KMS-11 (cell line): ENCODE measurements at regions not wholly inside any gene's neighbourhood (a gene's known extent, or its start where the extent isn't known, plus 50 kb on each side); places are given as distances from the start of the nearest gene placed in this dataset.
"Not testable (repeated sequence)": the region's sequence is repeated elsewhere in the genome, so short reads cannot be mapped to it uniquely, and the experiment has no call there.

Experiments
- H2AFZ ChIP-seq: fragments of 200-600 bp; sonication (generic); 2 replicates; pipeline ENCODE4 v1.6.1; 2016; ENCODE audit warnings: antibody characterized with exemption, mixed run types, low read depth
- H3K27ac ChIP-seq: fragments of 200-600 bp; sonication (generic); 2 replicates; pipeline ENCODE4 v1.6.1; 2016; ENCODE audit warnings: mild to moderate bottlenecking, mixed run types
- H3K27me3 ChIP-seq: fragments of 200-600 bp; sonication (generic); 2 replicates; pipeline ENCODE4 v1.6.1; 2017; ENCODE audit warnings: mild to moderate bottlenecking, low read depth, mixed run types, moderate library complexity; ENCODE audit not compliant: insufficient read depth
- H3K36me3 ChIP-seq: fragments of 200-600 bp; sonication (generic); 2 replicates; pipeline ENCODE4 v1.6.1; 2017; ENCODE audit warnings: mild to moderate bottlenecking, mixed run types; ENCODE audit not compliant: insufficient read depth
- H3K4me1 ChIP-seq: fragments of 200-600 bp; sonication (generic); 2 replicates; pipeline ENCODE4 v1.6.1; 2016; ENCODE audit warnings: mild to moderate bottlenecking, low read depth, mixed run types; ENCODE audit not compliant: poor library complexity, severe bottlenecking
- H3K4me2 ChIP-seq: fragments of 200-600 bp; sonication (generic); 2 replicates; pipeline ENCODE4 v1.7.0; 2016; ENCODE audit warnings: mild to moderate bottlenecking, mixed run types
- H3K4me3 ChIP-seq: fragments of 200-600 bp; sonication (generic); IDR thresholded peaks from 2 replicates; pipeline ENCODE4 v1.6.1; 2017; ENCODE audit warnings: low read depth, low read length, mixed read lengths; ENCODE audit not compliant: insufficient read depth
- H3K79me2 ChIP-seq: fragments of 200-600 bp; sonication (generic); 2 replicates; pipeline ENCODE4 v1.6.1; 2016; ENCODE audit warnings: low read depth, mixed run types; ENCODE audit not compliant: insufficient read depth
- H3K9ac ChIP-seq: fragments of 200-600 bp; sonication (generic); 2 replicates; pipeline ENCODE4 v1.6.1; 2016; ENCODE audit warnings: mild to moderate bottlenecking, mixed run types
- H4K20me1 ChIP-seq: fragments of 200-600 bp; sonication (generic); 2 replicates; pipeline ENCODE4 v1.6.1; 2016; ENCODE audit warnings: mild to moderate bottlenecking, mixed run types; ENCODE audit not compliant: insufficient read depth
- TF ChIP-seq, protein P1 (sequence below): fragments of 200-600 bp; sonication (generic); conservative IDR thresholded peaks from 2 replicates; pipeline ENCODE4 v1.6.1; 2017; ENCODE audit warnings: low read depth, mild to moderate bottlenecking, antibody characterized with exemption, low read length, moderate library complexity, mixed read lengths

DNA sequence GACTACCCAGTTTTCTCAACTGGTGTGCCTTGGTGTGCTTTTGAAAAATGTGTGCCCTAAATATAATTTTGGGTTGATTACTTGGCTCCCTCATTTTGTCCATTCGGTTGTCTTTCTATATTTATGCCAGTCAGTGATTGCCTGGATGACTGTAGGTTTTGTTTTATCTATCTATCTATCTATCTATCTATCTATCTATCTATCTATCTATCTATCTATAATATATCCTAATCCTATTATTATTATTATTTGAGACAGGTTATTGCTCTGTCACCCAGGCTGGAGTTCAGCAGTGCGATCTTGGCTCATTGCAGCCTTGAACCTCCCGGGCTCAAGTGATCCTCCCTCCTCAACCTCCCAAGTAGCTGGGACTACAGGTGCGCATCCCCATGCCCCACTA lies 111.4 kb upstream of the GRK3 start:
- H2AFZ ChIP-seq, result no peak overlapping the region
- H3K4me2 ChIP-seq, result no peak overlapping the region
- H3K36me3 ChIP-seq, result no peaks in the 10 kb centered on the region
- no peak overlapping the region for H3K9ac ChIP-seq
- no peak overlapping the region for H3K27ac ChIP-seq
- H3K4me1 ChIP-seq, result peaks cover 12% of the 10 kb centered on the region
- H3K79me2 ChIP-seq, result peaks cover 70% of the 10 kb centered on the region
- TF ChIP-seq, protein P1, sequence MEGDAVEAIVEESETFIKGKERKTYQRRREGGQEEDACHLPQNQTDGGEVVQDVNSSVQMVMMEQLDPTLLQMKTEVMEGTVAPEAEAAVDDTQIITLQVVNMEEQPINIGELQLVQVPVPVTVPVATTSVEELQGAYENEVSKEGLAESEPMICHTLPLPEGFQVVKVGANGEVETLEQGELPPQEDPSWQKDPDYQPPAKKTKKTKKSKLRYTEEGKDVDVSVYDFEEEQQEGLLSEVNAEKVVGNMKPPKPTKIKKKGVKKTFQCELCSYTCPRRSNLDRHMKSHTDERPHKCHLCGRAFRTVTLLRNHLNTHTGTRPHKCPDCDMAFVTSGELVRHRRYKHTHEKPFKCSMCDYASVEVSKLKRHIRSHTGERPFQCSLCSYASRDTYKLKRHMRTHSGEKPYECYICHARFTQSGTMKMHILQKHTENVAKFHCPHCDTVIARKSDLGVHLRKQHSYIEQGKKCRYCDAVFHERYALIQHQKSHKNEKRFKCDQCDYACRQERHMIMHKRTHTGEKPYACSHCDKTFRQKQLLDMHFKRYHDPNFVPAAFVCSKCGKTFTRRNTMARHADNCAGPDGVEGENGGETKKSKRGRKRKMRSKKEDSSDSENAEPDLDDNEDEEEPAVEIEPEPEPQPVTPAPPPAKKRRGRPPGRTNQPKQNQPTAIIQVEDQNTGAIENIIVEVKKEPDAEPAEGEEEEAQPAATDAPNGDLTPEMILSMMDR, result no peak
- no peak overlapping the region for H3K4me3 ChIP-seq
- peaks cover 10% of the 10 kb centered on the region; the same call in 1 of the 2 replicates for H4K20me1 ChIP-seq
- no peaks in the 10 kb centered on the region for H3K27me3 ChIP-seq

DNA sequence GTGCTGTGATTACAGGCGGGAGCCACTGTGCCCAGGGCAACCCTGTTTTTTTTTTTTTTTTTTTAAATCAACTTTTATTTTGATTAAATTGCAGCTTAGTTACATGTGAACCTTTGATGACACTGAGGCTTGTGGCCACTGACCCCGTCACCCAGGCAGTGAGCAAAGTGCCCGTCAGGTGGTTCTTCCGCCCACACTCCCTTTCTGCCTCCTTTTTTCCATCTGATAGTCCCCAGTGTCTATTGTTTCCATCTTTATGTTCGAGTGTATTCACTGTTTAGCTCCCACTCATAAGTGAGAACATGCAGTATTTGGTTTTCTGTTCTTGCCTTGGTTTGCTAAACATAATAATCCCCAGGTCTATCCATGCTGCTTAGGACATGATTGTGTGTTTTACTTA lies 110.9 kb upstream of the GRK3 start:
- Histone ChIP-seq H3K4me1 (peaks cover 12% of the 10 kb centered on the region), H3K27ac (no peak overlapping the region), H2AFZ (no peak overlapping the region), H3K4me2 (no peak overlapping the region), H3K36me3 (no peaks in the 10 kb centered on the region), H3K27me3 (no peaks in the 10 kb centered on the region), H3K79me2 (peaks cover 65% of the 10 kb centered on the region), H3K4me3 (no peak overlapping the region), H3K9ac (no peak overlapping the region), H4K20me1 (peaks cover 10% of the 10 kb centered on the region; the same call in 1 of the 2 replicates)
- TF ChIP-seq, protein P1, result no peak

DNA sequence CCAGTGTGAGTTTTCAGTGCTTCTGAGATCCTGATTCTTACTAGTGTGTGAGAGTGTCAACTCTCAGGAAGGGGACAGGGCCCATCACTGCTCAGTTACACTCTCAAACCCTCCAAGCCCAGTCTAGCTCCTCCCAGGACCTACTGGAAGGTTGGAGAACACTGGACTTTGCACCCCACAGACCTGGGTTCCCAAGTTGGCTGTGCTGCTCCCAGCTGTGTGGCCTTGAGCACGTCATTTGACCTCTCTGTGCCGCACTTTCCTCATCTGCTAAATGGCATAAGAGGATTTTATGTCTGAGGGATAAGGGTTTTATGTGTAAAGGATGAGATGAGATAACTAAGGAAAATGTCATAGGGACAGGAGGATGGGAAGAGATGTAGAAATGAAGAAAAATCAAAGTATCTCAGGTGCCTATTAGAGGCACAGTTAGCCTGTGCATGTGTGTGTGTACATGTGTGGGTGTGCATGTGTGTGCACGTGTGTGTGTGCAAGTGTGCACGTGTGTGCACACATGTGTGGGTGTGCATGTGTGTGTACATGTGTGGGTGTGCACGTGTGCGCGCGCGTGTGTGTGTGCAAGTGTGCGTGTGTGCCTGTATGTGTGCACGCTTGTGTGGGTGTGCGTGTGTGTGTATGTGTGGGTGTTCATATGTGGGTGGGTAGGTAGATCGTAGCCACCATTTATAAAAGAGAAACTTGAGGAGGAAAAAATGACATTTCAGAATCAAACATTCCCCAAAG lies 108.0 kb upstream of the GRK3 start:
- not testable (repeated sequence) for H2AFZ ChIP-seq, H3K4me1 ChIP-seq, H3K27ac ChIP-seq, H3K4me3 ChIP-seq, H4K20me1 ChIP-seq, H3K4me2 ChIP-seq, H3K9ac ChIP-seq, H3K36me3 ChIP-seq, H3K27me3 ChIP-seq
- peaks cover 35% of the 10 kb centered on the region for H3K79me2 ChIP-seq

DNA sequence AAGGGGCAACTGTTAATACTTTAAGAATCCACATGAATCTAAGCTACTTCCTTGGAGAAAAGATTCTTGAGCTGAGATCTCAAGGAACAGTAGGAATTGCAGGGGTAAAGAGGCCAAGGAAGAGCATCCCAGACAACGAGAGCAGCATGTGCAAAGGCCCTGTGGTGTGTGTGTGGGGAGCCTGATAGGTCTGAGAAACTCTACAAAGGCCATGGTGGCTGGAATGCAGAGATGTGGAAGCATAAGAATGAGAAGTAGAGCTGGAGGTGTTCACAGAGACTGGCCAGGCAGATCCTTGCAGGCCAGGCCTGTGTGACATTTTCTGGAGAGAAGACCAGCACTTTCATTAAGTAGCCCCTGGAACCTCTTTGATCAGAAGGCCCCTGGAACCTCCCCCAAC lies 105.8 kb upstream of the GRK3 start:
- not testable (repeated sequence) for H4K20me1 ChIP-seq, H3K36me3 ChIP-seq, H2AFZ ChIP-seq

DNA sequence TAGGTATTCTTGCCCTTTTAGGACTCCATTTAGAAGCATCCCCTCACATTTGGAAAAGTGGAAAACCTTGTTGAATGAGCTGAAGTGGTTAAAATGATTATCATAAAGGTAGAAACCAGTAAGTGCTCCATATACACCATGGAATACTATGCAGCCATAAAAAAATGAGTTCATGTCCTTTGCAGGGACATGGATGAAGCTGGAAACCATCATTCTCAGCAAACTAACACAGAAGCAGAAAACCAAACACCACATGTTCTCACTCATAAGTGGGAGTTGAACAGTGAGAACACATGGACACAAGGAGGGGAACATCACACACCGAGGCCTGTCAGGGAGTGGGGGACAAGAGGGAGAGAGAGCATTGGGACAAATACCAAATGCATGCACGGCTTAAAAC lies 103.8 kb upstream of the GRK3 start:
- H3K36me3 ChIP-seq, H3K79me2 ChIP-seq, H3K4me1 ChIP-seq, H3K4me2 ChIP-seq, H2AFZ ChIP-seq, H3K4me3 ChIP-seq, H3K9ac ChIP-seq, H4K20me1 ChIP-seq, H3K27me3 ChIP-seq, H3K27ac ChIP-seq: not testable (repeated sequence)

More for the DNA sequence above, 105.8 kb upstream of the GRK3 start:
- H3K27me3 ChIP-seq, H3K4me3 ChIP-seq, H3K27ac ChIP-seq, H3K9ac ChIP-seq, H3K4me2 ChIP-seq, H3K4me1 ChIP-seq: not testable (repeated sequence)
- peaks cover 14% of the 10 kb centered on the region for H3K79me2 ChIP-seq

DNA sequence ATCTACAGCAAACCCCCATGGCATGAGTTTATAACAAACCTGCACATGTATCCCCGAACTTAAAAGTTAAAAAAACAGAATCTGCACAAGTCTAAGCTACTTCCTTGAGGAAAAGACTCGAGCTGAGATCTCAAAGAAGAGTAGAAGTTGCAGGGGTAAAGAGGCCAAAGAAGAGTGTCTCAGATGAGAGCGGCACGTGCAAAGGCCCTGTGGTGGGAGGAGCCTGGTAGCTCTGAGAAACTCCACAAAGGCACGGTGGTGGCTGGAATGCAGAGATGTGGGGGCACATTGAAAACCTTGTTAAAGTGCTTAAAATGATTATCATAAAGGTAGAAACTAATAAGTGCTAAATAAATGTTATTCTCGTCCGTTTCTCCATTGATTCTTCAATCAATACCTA lies 103.2 kb upstream of the GRK3 start:
- no peak overlapping the region for H3K9ac ChIP-seq
- no peaks in the 10 kb centered on the region for H3K36me3 ChIP-seq
- no peaks in the 10 kb centered on the region for H3K4me1 ChIP-seq

More for the DNA sequence above, 103.2 kb upstream of the GRK3 start:
- Histone ChIP-seq H3K79me2 (no peaks in the 10 kb centered on the region), H3K27me3 (no peaks in the 10 kb centered on the region), H4K20me1 (no peaks in the 10 kb centered on the region), H2AFZ (no peak overlapping the region), H3K4me3 (no peak overlapping the region), H3K4me2 (no peak overlapping the region), H3K27ac (no peak overlapping the region)
- TF ChIP-seq, protein P1, result no peak
